Activated CD4-positive, alpha-beta T cell treated with anti-CD3 and anti-CD28 coated beads, Interleukin-2, amount 50 U/mL, for 24 hours (primary cell): ENCODE measurements at regions not wholly inside any gene's neighbourhood (a gene's known extent, or its start where the extent isn't known, plus 50 kb on each side); places are given as distances from the start of the nearest gene placed in this dataset.

Experiments
- DNase-seq, 2 donors: peaks; one replicate each; pipeline ENCODE4 v3.0.0-alpha.2; 2020; ENCODE audit warnings: low read depth in 1 of 2, low spot score in 1 of 2

GRCh38 chrX:65034668-65035445, 58.6 kb upstream of the ZC4H2 start, which contains the start of gene ZC3H12B:
Gene ZC3H12B, plus strand, starts transcription at chrX:65034826.
- DNase-seq, result peak; percentile 60 to 69

- no peak for DNase-seq
Measured at GRCh38 chrX:65034292-65034667, 58.0 kb upstream of the ZC4H2 start.
